ENCODE measurements at regions not wholly inside any gene's neighbourhood (a gene's known extent, or its start where the extent isn't known, plus 50 kb on each side); places are given as distances from the start of the nearest gene placed in this dataset.

GRCh38 chr2:2749206-2749598 lies 418.1 kb upstream of the MYT1L start:
- TF ChIP-seq, protein P1, sequence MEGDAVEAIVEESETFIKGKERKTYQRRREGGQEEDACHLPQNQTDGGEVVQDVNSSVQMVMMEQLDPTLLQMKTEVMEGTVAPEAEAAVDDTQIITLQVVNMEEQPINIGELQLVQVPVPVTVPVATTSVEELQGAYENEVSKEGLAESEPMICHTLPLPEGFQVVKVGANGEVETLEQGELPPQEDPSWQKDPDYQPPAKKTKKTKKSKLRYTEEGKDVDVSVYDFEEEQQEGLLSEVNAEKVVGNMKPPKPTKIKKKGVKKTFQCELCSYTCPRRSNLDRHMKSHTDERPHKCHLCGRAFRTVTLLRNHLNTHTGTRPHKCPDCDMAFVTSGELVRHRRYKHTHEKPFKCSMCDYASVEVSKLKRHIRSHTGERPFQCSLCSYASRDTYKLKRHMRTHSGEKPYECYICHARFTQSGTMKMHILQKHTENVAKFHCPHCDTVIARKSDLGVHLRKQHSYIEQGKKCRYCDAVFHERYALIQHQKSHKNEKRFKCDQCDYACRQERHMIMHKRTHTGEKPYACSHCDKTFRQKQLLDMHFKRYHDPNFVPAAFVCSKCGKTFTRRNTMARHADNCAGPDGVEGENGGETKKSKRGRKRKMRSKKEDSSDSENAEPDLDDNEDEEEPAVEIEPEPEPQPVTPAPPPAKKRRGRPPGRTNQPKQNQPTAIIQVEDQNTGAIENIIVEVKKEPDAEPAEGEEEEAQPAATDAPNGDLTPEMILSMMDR (conservative IDR thresholded peaks at IDR 0.05; ENCODE audit: low read length) = no peak
- no peak for TF ChIP-seq EZH2phosphoT487 (IDR thresholded peaks at IDR 0.05; ENCODE audit: borderline replicate concordance, low read depth, low read length)
